ENCODE measurements at regions not wholly inside any gene's neighbourhood (a gene's known extent, or its start where the extent isn't known, plus 50 kb on each side); places are given as distances from the start of the nearest gene placed in this dataset.

DNA sequence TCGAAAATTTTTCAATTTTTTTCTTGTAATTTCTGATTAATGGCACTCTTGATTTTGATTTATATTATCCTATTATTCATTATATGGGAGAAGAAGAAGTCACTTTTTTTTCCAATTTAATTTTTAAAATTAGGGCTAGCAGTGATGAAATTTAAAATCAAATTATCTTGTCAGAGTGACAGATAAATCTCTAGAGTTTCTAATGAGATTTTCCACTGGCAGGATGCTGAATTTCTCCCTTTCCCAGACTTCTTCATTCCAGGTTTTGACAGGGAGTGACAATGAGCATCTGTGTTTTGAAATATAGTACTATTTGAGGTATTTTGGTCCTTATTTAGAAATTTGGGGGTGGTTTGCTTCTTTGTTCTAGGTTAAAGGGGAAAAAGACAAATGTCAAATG is 2274.1 kb downstream of the MAT2B start:
- TF ChIP-seq, protein P1, sequence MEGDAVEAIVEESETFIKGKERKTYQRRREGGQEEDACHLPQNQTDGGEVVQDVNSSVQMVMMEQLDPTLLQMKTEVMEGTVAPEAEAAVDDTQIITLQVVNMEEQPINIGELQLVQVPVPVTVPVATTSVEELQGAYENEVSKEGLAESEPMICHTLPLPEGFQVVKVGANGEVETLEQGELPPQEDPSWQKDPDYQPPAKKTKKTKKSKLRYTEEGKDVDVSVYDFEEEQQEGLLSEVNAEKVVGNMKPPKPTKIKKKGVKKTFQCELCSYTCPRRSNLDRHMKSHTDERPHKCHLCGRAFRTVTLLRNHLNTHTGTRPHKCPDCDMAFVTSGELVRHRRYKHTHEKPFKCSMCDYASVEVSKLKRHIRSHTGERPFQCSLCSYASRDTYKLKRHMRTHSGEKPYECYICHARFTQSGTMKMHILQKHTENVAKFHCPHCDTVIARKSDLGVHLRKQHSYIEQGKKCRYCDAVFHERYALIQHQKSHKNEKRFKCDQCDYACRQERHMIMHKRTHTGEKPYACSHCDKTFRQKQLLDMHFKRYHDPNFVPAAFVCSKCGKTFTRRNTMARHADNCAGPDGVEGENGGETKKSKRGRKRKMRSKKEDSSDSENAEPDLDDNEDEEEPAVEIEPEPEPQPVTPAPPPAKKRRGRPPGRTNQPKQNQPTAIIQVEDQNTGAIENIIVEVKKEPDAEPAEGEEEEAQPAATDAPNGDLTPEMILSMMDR (IDR thresholded peaks at IDR 0.05; ENCODE audit: poor library complexity): no peak
- TF ChIP-seq EZH2 (IDR thresholded peaks at IDR 0.05; ENCODE audit: borderline replicate concordance) (no peak), EZH2phosphoT487 (IDR thresholded peaks at IDR 0.05; ENCODE audit: low read depth, severe bottlenecking, unreplicated experiment) (no peak)

All from hepatocyte (in vitro differentiated cells).